NT2/D1 (cell line): ENCODE measurements at regions not wholly inside any gene's neighbourhood (a gene's known extent, or its start where the extent isn't known, plus 50 kb on each side); places are given as distances from the start of the nearest gene placed in this dataset.

Experiments
- YY1 ChIP-seq: IDR thresholded peaks from 2 replicates; pipeline ENCODE4 v1.6.1; 2011; ENCODE audit not compliant: insufficient read length, insufficient read depth
- ZNF274 ChIP-seq: IDR thresholded peaks from 2 replicates; pipeline ENCODE4 v1.6.1; 2011; ENCODE audit warnings: mild to moderate bottlenecking, low read depth, low read length

DNA sequence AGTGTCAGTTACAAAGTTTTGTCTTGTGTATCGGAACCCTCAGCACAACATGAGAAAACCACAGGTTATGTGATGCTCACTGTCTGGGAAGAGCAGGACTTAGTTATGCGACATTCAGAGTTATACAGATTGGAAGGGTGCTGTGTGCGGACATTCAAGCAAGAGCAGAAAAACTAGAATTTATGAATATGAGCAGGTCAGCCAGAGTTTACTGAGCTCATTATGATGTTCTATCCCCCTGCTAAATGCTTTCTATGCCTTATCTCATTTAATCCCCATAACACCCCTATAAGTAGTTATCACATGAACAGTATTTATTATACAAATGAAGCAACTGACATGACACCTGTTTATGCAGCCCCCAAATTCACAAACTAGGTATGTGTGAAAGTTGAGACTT, 1083.2 kb downstream of the FLRT2 start:
- TF ChIP-seq ZNF274, result no peak
- no peak for TF ChIP-seq YY1
